Liver (tissue), 8 donors: ENCODE measurements at regions not wholly inside any gene's neighbourhood (a gene's known extent, or its start where the extent isn't known, plus 50 kb on each side); places are given as distances from the start of the nearest gene placed in this dataset.

ENCODE experiments used
- DNase-seq: peaks from one replicate; pipeline ENCODE4 v3.0.0-alpha.2; 2017; ENCODE audit warnings: low spot score
- H3K27ac ChIP-seq, 2 donors: one replicate each; pipeline ENCODE4 v1.7.0; 2013; ENCODE audit warnings: inconsistent platforms in 2 of 2, low read length in 2 of 2, control low read depth in 1 of 2, low read depth in 1 of 2, mild to moderate bottlenecking in 1 of 2
- H3K27me3 ChIP-seq, 4 donors: one replicate each; pipeline versions ENCODE4 v1.6.1 to v1.7.0; 2013; ENCODE audit warnings: low read length in 3 of 4, inconsistent platforms in 1 of 4, mild to moderate bottlenecking in 1 of 4, moderate library complexity in 1 of 4; ENCODE audit not compliant: control insufficient read depth in 4 of 4, insufficient read depth in 4 of 4
- H3K36me3 ChIP-seq, 4 donors: one replicate each; pipeline versions ENCODE4 v1.6.1 to v1.7.0; 2013; ENCODE audit warnings: low read length in 3 of 4, mild to moderate bottlenecking in 3 of 4, low read depth in 1 of 4, moderate library complexity in 1 of 4; ENCODE audit not compliant: control insufficient read depth in 4 of 4, insufficient read depth in 3 of 4
- H3K4me1 ChIP-seq, 4 donors: one replicate each; pipeline versions ENCODE4 v1.6.1 to v1.7.0; 2013; ENCODE audit warnings: low read length in 3 of 4, mild to moderate bottlenecking in 3 of 4, moderate library complexity in 1 of 4; ENCODE audit not compliant: control insufficient read depth in 4 of 4, insufficient read depth in 4 of 4
- H3K4me3 ChIP-seq, 3 donors: one replicate each; pipeline versions ENCODE4 v1.6.1 to v1.7.0; 2013; ENCODE audit warnings: low read length in 3 of 3, control low read depth in 1 of 3, low read depth in 1 of 3, mild to moderate bottlenecking in 1 of 3
- H3K9ac ChIP-seq, 2 donors: one replicate each; pipeline ENCODE4 v1.7.0; 2013; ENCODE audit warnings: low read length in 2 of 2, mild to moderate bottlenecking in 2 of 2, moderate library complexity in 2 of 2, control low read depth in 1 of 2, low read depth in 1 of 2
- H3K9me3 ChIP-seq, 4 donors: one replicate each; pipeline versions ENCODE4 v1.6.1 to v1.7.0; 2013; ENCODE audit warnings: low read length in 3 of 4; ENCODE audit not compliant: control insufficient read depth in 4 of 4
- ATF3 ChIP-seq: IDR thresholded peaks from 2 replicates; pipeline ENCODE4 v1.6.1; 2016; ENCODE audit warnings: antibody characterized with exemption
- EGR1 ChIP-seq, 2 donors: IDR thresholded peaks; 2 replicates each; pipeline ENCODE4 v1.6.1; 2016 to 2018; ENCODE audit warnings: antibody characterized with exemption in 2 of 2, low read depth in 2 of 2
- FOXA1 ChIP-seq: IDR thresholded peaks from 2 replicates; pipeline ENCODE4 v1.6.1; 2016; ENCODE audit warnings: antibody characterized with exemption
- FOXA2 ChIP-seq: IDR thresholded peaks from 2 replicates; pipeline ENCODE4 v1.6.1; 2016; ENCODE audit warnings: antibody characterized with exemption
- GABPA ChIP-seq, 2 donors: IDR thresholded peaks in 1 of 2; conservative IDR thresholded peaks in 1 of 2; 2 replicates each; pipeline ENCODE4 v1.6.1; 2016; ENCODE audit warnings: antibody characterized with exemption in 2 of 2, mild to moderate bottlenecking in 1 of 2, moderate library complexity in 1 of 2
- HNF4A ChIP-seq, 2 donors: conservative IDR thresholded peaks; 2 replicates each; pipeline ENCODE4 v1.6.1; 2016; ENCODE audit warnings: antibody characterized with exemption in 2 of 2, mild to moderate bottlenecking in 2 of 2
- HNF4G ChIP-seq: IDR thresholded peaks from 2 replicates; pipeline ENCODE4 v1.6.1; 2016; ENCODE audit warnings: antibody characterized with exemption
- JUND ChIP-seq, 2 donors: IDR thresholded peaks; 2 replicates each; pipeline ENCODE4 v1.6.1; 2016; ENCODE audit warnings: antibody characterized with exemption in 2 of 2
- MAX ChIP-seq: IDR thresholded peaks from 2 replicates; pipeline ENCODE4 v1.6.1; 2016; ENCODE audit warnings: antibody characterized with exemption
- NR2F2 ChIP-seq: IDR thresholded peaks from 2 replicates; pipeline ENCODE4 v1.6.1; 2016; ENCODE audit warnings: antibody characterized with exemption
- RAD21 ChIP-seq, 2 donors: IDR thresholded peaks; 2 replicates each; pipeline ENCODE4 v1.6.1; 2016; ENCODE audit warnings: antibody characterized with exemption in 2 of 2, mild to moderate bottlenecking in 2 of 2
- REST ChIP-seq: IDR thresholded peaks from 2 replicates; pipeline ENCODE4 v1.6.1; 2016; ENCODE audit warnings: antibody characterized with exemption, mild to moderate bottlenecking
- RXRA ChIP-seq, 2 donors: IDR thresholded peaks; 2 replicates each; pipeline ENCODE4 v1.6.1; 2017 to 2018; ENCODE audit warnings: antibody characterized with exemption in 2 of 2, mild to moderate bottlenecking in 1 of 2
- SP1 ChIP-seq: IDR thresholded peaks from 2 replicates; pipeline ENCODE4 v1.6.1; 2018; ENCODE audit warnings: antibody characterized with exemption, mild to moderate bottlenecking
- TAF1 ChIP-seq: conservative IDR thresholded peaks from 2 replicates; pipeline ENCODE4 v1.6.1; 2016; ENCODE audit warnings: antibody characterized with exemption, mild to moderate bottlenecking
- WGBS: extraction: QIAGEN DNeasy Blood & Tissue Kit; methylation state at CpG from one replicate; pipeline ENCODE4 v1.1.7; 2013; 5-methylcytosine and 5-hydroxymethylcytosine counted together
- TF ChIP-seq, protein P1 (sequence below): fragments of 150-350 bp; IDR thresholded peaks from 2 replicates; pipeline ENCODE4 v1.5.1; 2017; ENCODE audit warnings: improper control_type of control experiment, low read depth, low read length; ENCODE audit not compliant: missing input control
- TF ChIP-seq, protein P2 (sequence below): IDR thresholded peaks from 2 replicates; pipeline ENCODE4 v1.6.1; 2016; ENCODE audit warnings: antibody characterized with exemption
- donor health status: healthy.
- donor health status: healthy.
- donor health status: healthy.
- donor health status: healthy.
- donor health status: healthy.

DNA sequence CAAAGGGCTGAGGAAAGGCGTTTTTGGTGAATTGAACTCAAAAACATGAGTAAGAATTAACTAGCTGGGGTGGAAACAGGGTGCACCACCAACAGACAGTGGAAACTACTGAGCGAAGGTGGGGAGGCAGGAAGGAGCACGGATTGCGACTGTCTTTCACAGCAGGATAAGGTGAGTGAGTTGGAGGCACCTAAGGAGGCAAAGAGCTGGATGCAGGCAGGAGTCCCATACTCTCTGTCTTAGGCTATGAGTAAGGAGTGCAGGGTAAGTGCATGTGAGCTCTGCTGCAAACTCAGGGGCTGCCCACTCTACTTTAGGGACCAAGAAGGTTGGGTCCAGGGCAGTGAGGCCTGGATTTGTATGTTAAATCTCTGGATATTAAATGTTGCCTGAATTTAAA is 333.1 kb upstream of the ZNF521 start:
- DNase-seq: no peak
- Histone ChIP-seq H3K27me3 (no peaks in the 10 kb centered on the region), H3K9ac (no peak overlapping the region), H3K27ac (no peak overlapping the region), H3K36me3 (no peaks in the 10 kb centered on the region), H3K4me3 (no peak overlapping the region), H3K9me3 (no peaks in the 10 kb centered on the region), H3K4me1 (no peaks in the 10 kb centered on the region)
- 69% methylated on average over 4 of the region's 4 CpGs for whole genome bisulfite sequencing
- TF ChIP-seq NR2F2: no peak
- no peak for TF ChIP-seq ATF3
- no peak for TF ChIP-seq GABPA (IDR thresholded peaks at IDR 0.05 in 1 of 2, conservative IDR thresholded peaks at IDR 0.05 in 1 of 2)
- no peak for TF ChIP-seq SP1
- TF ChIP-seq JUND (IDR thresholded peaks at IDR 0.05): no peak
- TF ChIP-seq FOXA1: no peak
- no peak for TF ChIP-seq MAX
- TF ChIP-seq, protein P1, sequence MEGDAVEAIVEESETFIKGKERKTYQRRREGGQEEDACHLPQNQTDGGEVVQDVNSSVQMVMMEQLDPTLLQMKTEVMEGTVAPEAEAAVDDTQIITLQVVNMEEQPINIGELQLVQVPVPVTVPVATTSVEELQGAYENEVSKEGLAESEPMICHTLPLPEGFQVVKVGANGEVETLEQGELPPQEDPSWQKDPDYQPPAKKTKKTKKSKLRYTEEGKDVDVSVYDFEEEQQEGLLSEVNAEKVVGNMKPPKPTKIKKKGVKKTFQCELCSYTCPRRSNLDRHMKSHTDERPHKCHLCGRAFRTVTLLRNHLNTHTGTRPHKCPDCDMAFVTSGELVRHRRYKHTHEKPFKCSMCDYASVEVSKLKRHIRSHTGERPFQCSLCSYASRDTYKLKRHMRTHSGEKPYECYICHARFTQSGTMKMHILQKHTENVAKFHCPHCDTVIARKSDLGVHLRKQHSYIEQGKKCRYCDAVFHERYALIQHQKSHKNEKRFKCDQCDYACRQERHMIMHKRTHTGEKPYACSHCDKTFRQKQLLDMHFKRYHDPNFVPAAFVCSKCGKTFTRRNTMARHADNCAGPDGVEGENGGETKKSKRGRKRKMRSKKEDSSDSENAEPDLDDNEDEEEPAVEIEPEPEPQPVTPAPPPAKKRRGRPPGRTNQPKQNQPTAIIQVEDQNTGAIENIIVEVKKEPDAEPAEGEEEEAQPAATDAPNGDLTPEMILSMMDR: no peak
- TF ChIP-seq HNF4G: no peak
- TF ChIP-seq RXRA (IDR thresholded peaks at IDR 0.05): no peak
- no peak for TF ChIP-seq EGR1 (IDR thresholded peaks at IDR 0.05; ENCODE audit: low read depth in 2 of 2)
- TF ChIP-seq REST: no peak
- TF ChIP-seq, protein P2, sequence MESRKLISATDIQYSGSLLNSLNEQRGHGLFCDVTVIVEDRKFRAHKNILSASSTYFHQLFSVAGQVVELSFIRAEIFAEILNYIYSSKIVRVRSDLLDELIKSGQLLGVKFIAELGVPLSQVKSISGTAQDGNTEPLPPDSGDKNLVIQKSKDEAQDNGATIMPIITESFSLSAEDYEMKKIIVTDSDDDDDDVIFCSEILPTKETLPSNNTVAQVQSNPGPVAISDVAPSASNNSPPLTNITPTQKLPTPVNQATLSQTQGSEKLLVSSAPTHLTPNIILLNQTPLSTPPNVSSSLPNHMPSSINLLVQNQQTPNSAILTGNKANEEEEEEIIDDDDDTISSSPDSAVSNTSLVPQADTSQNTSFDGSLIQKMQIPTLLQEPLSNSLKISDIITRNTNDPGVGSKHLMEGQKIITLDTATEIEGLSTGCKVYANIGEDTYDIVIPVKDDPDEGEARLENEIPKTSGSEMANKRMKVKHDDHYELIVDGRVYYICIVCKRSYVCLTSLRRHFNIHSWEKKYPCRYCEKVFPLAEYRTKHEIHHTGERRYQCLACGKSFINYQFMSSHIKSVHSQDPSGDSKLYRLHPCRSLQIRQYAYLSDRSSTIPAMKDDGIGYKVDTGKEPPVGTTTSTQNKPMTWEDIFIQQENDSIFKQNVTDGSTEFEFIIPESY: no peak
- no peak for TF ChIP-seq FOXA2
- no peak for TF ChIP-seq TAF1

- no peaks in the 10 kb centered on the region for H3K9me3 ChIP-seq
- no peak overlapping the region for H3K4me3 ChIP-seq
- no peak overlapping the region for H3K27ac ChIP-seq
- no peak for DNase-seq
- 52% methylated on average over 2 of the region's 2 CpGs for WGBS
- H3K9ac ChIP-seq: no peak overlapping the region
- no peaks in the 10 kb centered on the region for H3K36me3 ChIP-seq
- no peaks in the 10 kb centered on the region for H3K27me3 ChIP-seq
- no peaks in the 10 kb centered on the region for H3K4me1 ChIP-seq
- TF ChIP-seq, protein P2: no peak
- TF ChIP-seq SP1 (no peak), MAX (no peak), EGR1 (IDR thresholded peaks at IDR 0.05; ENCODE audit: low read depth in 2 of 2) (no peak), HNF4G (no peak), FOXA2 (no peak), HNF4A (conservative IDR thresholded peaks at IDR 0.05) (no peak), RAD21 (IDR thresholded peaks at IDR 0.05) (no peak), TAF1 (no peak), REST (no peak)
Measured at GRCh38 chr18:25679491-25679890, 327.5 kb upstream of the ZNF521 start.
